SH-SY5Y (cell line): ENCODE measurements at regions not wholly inside any gene's neighbourhood (a gene's known extent, or its start where the extent isn't known, plus 50 kb on each side); places are given as distances from the start of the nearest gene placed in this dataset.

Experiments used
- GATA2 ChIP-seq: IDR thresholded peaks from 2 replicates; pipeline ENCODE4 v1.6.1; 2011; ENCODE audit warnings: mild to moderate bottlenecking, low read depth, low read length
- GATA3 ChIP-seq: IDR thresholded peaks from 2 replicates; pipeline ENCODE4 v1.6.1; 2011; ENCODE audit warnings: low read depth, mild to moderate bottlenecking, low read length, moderate library complexity

DNA sequence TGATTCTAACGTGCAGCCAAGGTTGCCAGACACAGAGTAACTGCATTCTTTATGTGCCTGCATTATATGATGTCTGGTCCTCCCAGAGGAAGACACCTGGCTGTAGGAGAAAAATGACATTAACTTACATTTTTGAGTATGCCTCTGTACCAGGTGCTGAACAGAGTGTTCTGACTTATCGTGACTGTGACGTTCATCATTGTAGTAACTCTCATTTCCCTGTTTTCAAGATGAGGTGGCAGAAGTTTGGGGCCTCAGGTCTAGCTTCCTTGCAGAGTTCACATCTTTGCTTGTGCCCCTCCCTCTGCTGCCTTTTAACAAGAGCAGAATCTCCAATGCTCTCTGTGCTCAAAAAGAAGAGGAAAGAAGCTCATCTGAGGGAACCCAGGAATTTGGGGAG is 488.0 kb downstream of the AJAP1 start:
- TF ChIP-seq GATA2 = no peak
- no peak for TF ChIP-seq GATA3
